ENCODE measurements at regions not wholly inside any gene's neighbourhood (a gene's known extent, or its start where the extent isn't known, plus 50 kb on each side); places are given as distances from the start of the nearest gene placed in this dataset.

- in situ Hi-C loops (cut with MboI; ENCODE audit: low sequenced_read_pairs) (no loop called here), dilution Hi-C loops (cut with HindIII; ENCODE audit: low sequenced_read_pairs, unreplicated experiment) (no loop called here), intact Hi-C loops (cut with micrococcal nuclease) (no loop called here)
- H2AK9ac ChIP-seq (replicated peaks; ENCODE audit: low read depth, low read length, poor library complexity): no peak overlapping the region
- H4K20me1 ChIP-seq (ENCODE audit: insufficient read depth, low read length): no peaks in the 10 kb centered on the region
- H2AK5ac ChIP-seq (ENCODE audit: low read depth, low read length): no peak overlapping the region
- CTCF ChIA-PET: no interaction called here
- ATAC-seq (ENCODE audit: low read depth) (no peak), DNase-seq (no peak)
- BruUV-seq (replicated peaks): no TSS peak
- H3K4me1 ChIP-seq (ENCODE audit: control insufficient read depth, insufficient read depth, low read length): no peaks in the 10 kb centered on the region
- H3K18ac ChIP-seq (ENCODE audit: low read depth, low read length): no peak overlapping the region
- no peak overlapping the region for H2BK5ac ChIP-seq (ENCODE audit: low read depth, low read length, poor library complexity, severe bottlenecking)
- no peak overlapping the region for H4K91ac ChIP-seq (ENCODE audit: insufficient read depth, low read depth, low read length)
- H3K4me3 ChIP-seq (ENCODE audit: insufficient read depth, low read depth, low read length): no peak overlapping the region
- no peak overlapping the region for H2AFZ ChIP-seq (replicated peaks; ENCODE audit: low read length, poor library complexity)
- H2BK15ac ChIP-seq (ENCODE audit: low read depth, low read length): no peak overlapping the region
- H3K79me1 ChIP-seq (ENCODE audit: low read depth in 1 of 2, low read length in 2 of 2): no peaks in the 10 kb centered on the region
- H3K14ac ChIP-seq (replicated peaks; ENCODE audit: low read depth, low read length): no peak overlapping the region
- no peak overlapping the region for H3K27ac ChIP-seq (ENCODE audit: insufficient read depth, low read length)
- peaks cover 4% of the 10 kb centered on the region; the same call in 1 of the 2 replicates for H3K27me3 ChIP-seq (ENCODE audit: control insufficient read depth, insufficient read depth, low read length)
- H3K23ac ChIP-seq (ENCODE audit: low read depth, low read length): no peak overlapping the region
- no peak overlapping the region for H4K8ac ChIP-seq (ENCODE audit: low read depth in 2 of 2, low read length in 2 of 2)
- WGBS, 2 experiments (ENCODE audit: extremely low coverage in 2 of 2, insufficient read length in 1 of 2): no CpG with 5 or more reads among the region's 1 CpG
- H4K5ac ChIP-seq (ENCODE audit: low read depth, low read length): no peak overlapping the region
- H2BK120ac ChIP-seq (ENCODE audit: low read depth, low read length): no peak overlapping the region
- no peak overlapping the region for H3K4me2 ChIP-seq (ENCODE audit: low read depth, low read length)
- no peaks in the 10 kb centered on the region for H3K36me3 ChIP-seq (ENCODE audit: control insufficient read depth, insufficient read depth, low read length)
- H3K9me3 ChIP-seq (ENCODE audit: control insufficient read depth, insufficient read depth, low read length): no peaks in the 10 kb centered on the region; the same call in 1 of the 2 replicates
- no peaks in the 10 kb centered on the region for H3K9me1 ChIP-seq (ENCODE audit: insufficient read depth, low read length)
- POLR2A ChIA-PET (ENCODE audit: unreplicated experiment): no interaction called here
- no peak overlapping the region for H3K4ac ChIP-seq (ENCODE audit: low read depth, low read length)
- no peak overlapping the region for H3K9ac ChIP-seq (ENCODE audit: low read depth, low read length)
- TF ChIP-seq MAZ (IDR thresholded peaks at IDR 0.05; ENCODE audit: borderline replicate concordance, low read depth, low read length) (no peak), RFX5 (IDR thresholded peaks at IDR 0.05; ENCODE audit: low read depth, low read length) (no peak), ELK1 (IDR thresholded peaks at IDR 0.05; ENCODE audit: borderline replicate concordance, low read depth, low read length) (no peak), MAFK (IDR thresholded peaks at IDR 0.05; ENCODE audit: low read depth, low read length) (no peak), POLR2A (IDR thresholded peaks at IDR 0.05; ENCODE audit: low read depth, low read length) (no peak), RCOR1 (IDR thresholded peaks at IDR 0.05; ENCODE audit: insufficient replicate concordance, low read length) (no peak), BHLHE40 (IDR thresholded peaks at IDR 0.05; ENCODE audit: low read depth, low read length) (no peak), SMC3 (IDR thresholded peaks at IDR 0.05; ENCODE audit: low read depth, low read length) (no peak), CHD1 (IDR thresholded peaks at IDR 0.05; ENCODE audit: low read depth, low read length) (no peak), FOS (IDR thresholded peaks at IDR 0.05; ENCODE audit: low read depth, low read length) (no peak), CEBPB (IDR thresholded peaks at IDR 0.05; ENCODE audit: low read depth, low read length) (no peak), RAD21 (IDR thresholded peaks at IDR 0.05; ENCODE audit: low read length) (no peak), USF2 (IDR thresholded peaks at IDR 0.05; ENCODE audit: low read depth, low read length) (no peak), MXI1 (IDR thresholded peaks at IDR 0.05; ENCODE audit: borderline replicate concordance, low read depth, low read length) (no peak), NFE2L2 (IDR thresholded peaks at IDR 0.05; ENCODE audit: low read depth, low read length) (no peak)
- TF ChIP-seq, protein P1, sequence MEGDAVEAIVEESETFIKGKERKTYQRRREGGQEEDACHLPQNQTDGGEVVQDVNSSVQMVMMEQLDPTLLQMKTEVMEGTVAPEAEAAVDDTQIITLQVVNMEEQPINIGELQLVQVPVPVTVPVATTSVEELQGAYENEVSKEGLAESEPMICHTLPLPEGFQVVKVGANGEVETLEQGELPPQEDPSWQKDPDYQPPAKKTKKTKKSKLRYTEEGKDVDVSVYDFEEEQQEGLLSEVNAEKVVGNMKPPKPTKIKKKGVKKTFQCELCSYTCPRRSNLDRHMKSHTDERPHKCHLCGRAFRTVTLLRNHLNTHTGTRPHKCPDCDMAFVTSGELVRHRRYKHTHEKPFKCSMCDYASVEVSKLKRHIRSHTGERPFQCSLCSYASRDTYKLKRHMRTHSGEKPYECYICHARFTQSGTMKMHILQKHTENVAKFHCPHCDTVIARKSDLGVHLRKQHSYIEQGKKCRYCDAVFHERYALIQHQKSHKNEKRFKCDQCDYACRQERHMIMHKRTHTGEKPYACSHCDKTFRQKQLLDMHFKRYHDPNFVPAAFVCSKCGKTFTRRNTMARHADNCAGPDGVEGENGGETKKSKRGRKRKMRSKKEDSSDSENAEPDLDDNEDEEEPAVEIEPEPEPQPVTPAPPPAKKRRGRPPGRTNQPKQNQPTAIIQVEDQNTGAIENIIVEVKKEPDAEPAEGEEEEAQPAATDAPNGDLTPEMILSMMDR (conservative IDR thresholded peaks at IDR 0.05; ENCODE audit: low read depth, low read length): no peak
- H2BK20ac ChIP-seq (ENCODE audit: low read depth, low read length): no peak overlapping the region
- H3K56ac ChIP-seq (ENCODE audit: extremely low read depth, insufficient read depth, low read length): no peak overlapping the region
Observed at GRCh38 chr1:212205006-212205405, 80.2 kb upstream of the PPP2R5A start.
